ENCODE measurements at regions not wholly inside any gene's neighbourhood (a gene's known extent, or its start where the extent isn't known, plus 50 kb on each side); places are given as distances from the start of the nearest gene placed in this dataset.

DNA sequence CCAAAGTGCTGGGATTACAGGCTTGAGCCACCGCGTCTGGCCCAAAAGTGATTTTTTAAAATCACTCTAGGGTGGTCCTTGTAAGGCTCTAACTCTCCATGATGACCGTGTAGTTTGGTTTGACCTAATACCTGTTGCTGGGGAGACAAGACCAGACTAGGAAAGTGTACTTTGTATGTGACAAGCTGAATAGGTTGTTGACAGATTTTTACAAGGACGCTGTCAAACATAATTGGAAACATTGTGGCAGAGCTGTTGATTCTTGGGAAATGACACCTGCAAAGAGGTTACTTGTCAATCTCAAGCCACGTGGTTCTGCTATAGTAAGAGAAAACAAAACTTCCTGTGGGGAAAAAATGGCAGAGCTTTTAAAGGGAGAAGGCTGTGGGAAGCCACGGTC lies 802.4 kb upstream of the HS3ST1 start:
- H3K27ac Mint-ChIP-seq = no peak overlapping the region
- ATAC-seq (ENCODE audit: poor library complexity) (no peak), DNase-seq (no peak)
- H3K9me3 Mint-ChIP-seq = peaks cover 14% of the 10 kb centered on the region
- H3K36me3 Mint-ChIP-seq (ENCODE audit: low read depth) = no peaks in the 10 kb centered on the region
- H3K4me1 Mint-ChIP-seq (ENCODE audit: low read depth) = no peaks in the 10 kb centered on the region
- H3K27ac ChIP-seq (ENCODE audit: low read depth in 1 of 2, low read length in 2 of 2) = no peak overlapping the region
- H3K4me1 ChIP-seq (ENCODE audit: insufficient read depth, low read length) = no peaks in the 10 kb centered on the region
- H3K9me3 ChIP-seq (ENCODE audit: control insufficient read depth in 1 of 2, insufficient read depth in 1 of 2, low read length in 2 of 2) = peaks cover 0 to 3% of the 10 kb centered on the region in 2 experiments
- no peak overlapping the region for H3K4me3 Mint-ChIP-seq
- POLR2A ChIA-PET = no interaction called here
- H3K36me3 ChIP-seq (ENCODE audit: insufficient read depth, low read length) = no peaks in the 10 kb centered on the region
- H3K4me3 ChIP-seq (ENCODE audit: low read length) = no peak overlapping the region
- TF ChIP-seq, protein P1, sequence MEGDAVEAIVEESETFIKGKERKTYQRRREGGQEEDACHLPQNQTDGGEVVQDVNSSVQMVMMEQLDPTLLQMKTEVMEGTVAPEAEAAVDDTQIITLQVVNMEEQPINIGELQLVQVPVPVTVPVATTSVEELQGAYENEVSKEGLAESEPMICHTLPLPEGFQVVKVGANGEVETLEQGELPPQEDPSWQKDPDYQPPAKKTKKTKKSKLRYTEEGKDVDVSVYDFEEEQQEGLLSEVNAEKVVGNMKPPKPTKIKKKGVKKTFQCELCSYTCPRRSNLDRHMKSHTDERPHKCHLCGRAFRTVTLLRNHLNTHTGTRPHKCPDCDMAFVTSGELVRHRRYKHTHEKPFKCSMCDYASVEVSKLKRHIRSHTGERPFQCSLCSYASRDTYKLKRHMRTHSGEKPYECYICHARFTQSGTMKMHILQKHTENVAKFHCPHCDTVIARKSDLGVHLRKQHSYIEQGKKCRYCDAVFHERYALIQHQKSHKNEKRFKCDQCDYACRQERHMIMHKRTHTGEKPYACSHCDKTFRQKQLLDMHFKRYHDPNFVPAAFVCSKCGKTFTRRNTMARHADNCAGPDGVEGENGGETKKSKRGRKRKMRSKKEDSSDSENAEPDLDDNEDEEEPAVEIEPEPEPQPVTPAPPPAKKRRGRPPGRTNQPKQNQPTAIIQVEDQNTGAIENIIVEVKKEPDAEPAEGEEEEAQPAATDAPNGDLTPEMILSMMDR (IDR thresholded peaks at IDR 0.05) = no peak
- H3K27me3 Mint-ChIP-seq = no peaks in the 10 kb centered on the region
- intact Hi-C loops (cut with DNase I, micrococcal nuclease) = no loop called here
- CTCF ChIA-PET = no interaction called here
- no peaks in the 10 kb centered on the region for H3K27me3 ChIP-seq (ENCODE audit: control insufficient read depth in 1 of 2, insufficient read depth in 2 of 2, low read length in 2 of 2)

DNA sequence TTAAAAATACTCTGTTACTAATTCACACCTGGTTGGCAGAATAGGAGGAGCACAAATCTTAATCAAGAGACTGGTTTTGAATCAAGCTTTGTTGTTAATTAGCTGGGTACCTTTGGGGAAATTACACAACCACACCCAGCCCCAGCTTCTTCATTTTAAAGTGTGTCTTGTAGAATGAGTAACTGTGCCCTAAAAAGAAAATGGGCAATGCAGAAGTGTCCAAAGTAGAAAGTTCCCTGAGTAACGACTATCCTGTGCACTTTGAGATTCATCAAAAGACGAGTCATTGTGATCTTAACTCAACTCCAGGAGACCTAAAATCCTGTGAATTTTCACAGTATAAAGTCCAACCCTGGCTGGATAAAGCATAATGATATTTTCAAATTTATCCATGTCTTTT lies 792.3 kb upstream of the HS3ST1 start:
- Histone ChIP-seq H3K27ac (ENCODE audit: low read depth in 1 of 2, low read length in 2 of 2) (no peak overlapping the region), H3K4me3 (ENCODE audit: low read length) (no peak overlapping the region), H3K27me3 (ENCODE audit: control insufficient read depth in 1 of 2, insufficient read depth in 2 of 2, low read length in 2 of 2) (no peaks in the 10 kb centered on the region), H3K9me3 (ENCODE audit: control insufficient read depth in 1 of 2, insufficient read depth in 1 of 2, low read length in 2 of 2) (no peaks in the 10 kb centered on the region), H3K4me1 (ENCODE audit: insufficient read depth, low read length) (no peaks in the 10 kb centered on the region), H3K36me3 (ENCODE audit: insufficient read depth, low read length) (no peaks in the 10 kb centered on the region)
- Mint-ChIP-seq H3K27me3 (no peaks in the 10 kb centered on the region), H3K36me3 (ENCODE audit: low read depth) (no peaks in the 10 kb centered on the region), H3K4me1 (ENCODE audit: low read depth) (no peaks in the 10 kb centered on the region), H3K4me3 (no peak overlapping the region), H3K27ac (no peak overlapping the region), H3K9me3 (peaks cover 4% of the 10 kb centered on the region)
- ATAC-seq (ENCODE audit: poor library complexity) = no peak
- DNase-seq = no peak
- CTCF ChIA-PET = no interaction called here
- intact Hi-C loops (cut with DNase I, micrococcal nuclease) = no loop called here
- POLR2A ChIA-PET = no interaction called here
- TF ChIP-seq, protein P1 (IDR thresholded peaks at IDR 0.05) = no peak

DNA sequence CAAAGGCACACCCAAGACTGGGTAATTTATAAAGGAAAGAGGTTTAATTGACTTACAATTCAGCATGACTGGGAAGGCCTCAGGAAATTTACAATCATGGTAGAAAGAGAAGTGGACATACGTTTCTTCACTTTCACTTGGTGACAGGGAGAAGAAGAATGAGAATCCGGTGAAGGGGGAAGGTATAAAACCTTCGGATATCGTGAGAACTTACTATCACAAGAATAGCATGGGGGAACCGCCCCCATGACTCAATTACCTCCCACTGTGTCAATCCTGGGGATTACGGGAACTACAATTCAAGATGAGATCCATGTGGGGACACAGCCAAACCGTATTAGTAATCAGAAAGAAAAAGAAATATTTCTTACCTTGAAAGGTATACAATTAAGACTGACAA lies 782.9 kb upstream of the HS3ST1 start:
- H3K27ac Mint-ChIP-seq = no peak overlapping the region
- H3K36me3 Mint-ChIP-seq (ENCODE audit: low read depth) = no peaks in the 10 kb centered on the region
- peaks cover 7% of the 10 kb centered on the region for H3K9me3 Mint-ChIP-seq
- Histone ChIP-seq H3K36me3 (ENCODE audit: insufficient read depth, low read length) (no peaks in the 10 kb centered on the region), H3K9me3 (ENCODE audit: control insufficient read depth in 1 of 2, insufficient read depth in 1 of 2, low read length in 2 of 2) (peaks cover 0 to 4% of the 10 kb centered on the region in 2 experiments), H3K4me3 (ENCODE audit: low read length) (no peak overlapping the region), H3K4me1 (ENCODE audit: insufficient read depth, low read length) (no peaks in the 10 kb centered on the region), H3K27ac (ENCODE audit: low read depth in 1 of 2, low read length in 2 of 2) (no peak overlapping the region), H3K27me3 (ENCODE audit: control insufficient read depth in 1 of 2, insufficient read depth in 2 of 2, low read length in 2 of 2) (no peaks in the 10 kb centered on the region)
- POLR2A ChIA-PET = no interaction called here
- CTCF ChIA-PET = no interaction called here
- H3K27me3 Mint-ChIP-seq = no peaks in the 10 kb centered on the region
- DNase-seq = no peak
- TF ChIP-seq, protein P1 (IDR thresholded peaks at IDR 0.05) = no peak
- H3K4me1 Mint-ChIP-seq (ENCODE audit: low read depth) = no peaks in the 10 kb centered on the region
- ATAC-seq (ENCODE audit: poor library complexity) = no peak
- H3K4me3 Mint-ChIP-seq = no peak overlapping the region
- intact Hi-C loops (cut with DNase I, micrococcal nuclease) = no loop called here
